A673 (cell line): ENCODE measurements at regions not wholly inside any gene's neighbourhood (a gene's known extent, or its start where the extent isn't known, plus 50 kb on each side); places are given as distances from the start of the nearest gene placed in this dataset.
"Not testable (repeated sequence)": the region's sequence is repeated elsewhere in the genome, so short reads cannot be mapped to it uniquely, and the experiment has no call there.

Experiments used
- EZH2 ChIP-seq: fragments of 200-600 bp; sonication (generic); IDR thresholded peaks from 2 replicates; pipeline ENCODE4 v1.6.1; 2017; ENCODE audit warnings: borderline replicate concordance, low read depth, mild to moderate bottlenecking, mixed read lengths, antibody characterized with exemption, low read length; ENCODE audit not compliant: poor library complexity, severe bottlenecking
- TF ChIP-seq, protein P1 (sequence below): fragments of 300-800, 200-600 bp; sonication (generic); conservative IDR thresholded peaks from 2 replicates; pipeline ENCODE4 v1.5.1; 2017; ENCODE audit warnings: low read depth, mild to moderate bottlenecking, antibody characterized with exemption, low read length, moderate library complexity, mixed read lengths

DNA sequence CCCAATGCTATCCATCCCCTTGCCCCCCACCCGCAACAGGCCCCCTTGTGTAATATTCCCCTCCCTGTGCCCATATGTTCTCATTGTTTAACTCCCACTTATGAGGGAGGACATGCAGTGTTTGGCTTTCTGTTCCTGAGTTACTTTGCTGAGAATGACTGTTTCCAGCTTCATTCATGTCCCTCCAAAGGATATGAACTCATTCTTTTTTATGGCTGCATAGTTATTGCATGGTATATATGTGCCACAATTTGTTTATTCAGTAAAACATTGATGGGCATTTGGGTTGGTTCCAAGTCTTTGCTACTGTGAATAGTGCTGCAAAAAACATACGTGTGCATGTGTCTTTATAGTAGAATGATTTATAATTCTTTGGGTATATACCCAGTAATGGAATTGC is 128.4 kb upstream of the RAPGEF2 start:
- TF ChIP-seq, protein P1, sequence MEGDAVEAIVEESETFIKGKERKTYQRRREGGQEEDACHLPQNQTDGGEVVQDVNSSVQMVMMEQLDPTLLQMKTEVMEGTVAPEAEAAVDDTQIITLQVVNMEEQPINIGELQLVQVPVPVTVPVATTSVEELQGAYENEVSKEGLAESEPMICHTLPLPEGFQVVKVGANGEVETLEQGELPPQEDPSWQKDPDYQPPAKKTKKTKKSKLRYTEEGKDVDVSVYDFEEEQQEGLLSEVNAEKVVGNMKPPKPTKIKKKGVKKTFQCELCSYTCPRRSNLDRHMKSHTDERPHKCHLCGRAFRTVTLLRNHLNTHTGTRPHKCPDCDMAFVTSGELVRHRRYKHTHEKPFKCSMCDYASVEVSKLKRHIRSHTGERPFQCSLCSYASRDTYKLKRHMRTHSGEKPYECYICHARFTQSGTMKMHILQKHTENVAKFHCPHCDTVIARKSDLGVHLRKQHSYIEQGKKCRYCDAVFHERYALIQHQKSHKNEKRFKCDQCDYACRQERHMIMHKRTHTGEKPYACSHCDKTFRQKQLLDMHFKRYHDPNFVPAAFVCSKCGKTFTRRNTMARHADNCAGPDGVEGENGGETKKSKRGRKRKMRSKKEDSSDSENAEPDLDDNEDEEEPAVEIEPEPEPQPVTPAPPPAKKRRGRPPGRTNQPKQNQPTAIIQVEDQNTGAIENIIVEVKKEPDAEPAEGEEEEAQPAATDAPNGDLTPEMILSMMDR: not testable (repeated sequence)
- TF ChIP-seq EZH2: not testable (repeated sequence)
